NCI-H1105 (cell line): ENCODE measurements at regions not wholly inside any gene's neighbourhood (a gene's known extent, or its start where the extent isn't known, plus 50 kb on each side); places are given as distances from the start of the nearest gene placed in this dataset.
"Not testable (repeated sequence)": the region's sequence is repeated elsewhere in the genome, so short reads cannot be mapped to it uniquely, and the experiment has no call there.

Experiments used
- DNase-seq: peaks from one replicate; lab custom pipeline; 2025; lab: John Stamatoyannopoulos, UW

- no peak for DNase-seq
These were observed 1435.6 kb downstream of the STIM2 start for GRCh38 chr4:28296239-28296638.

DNA sequence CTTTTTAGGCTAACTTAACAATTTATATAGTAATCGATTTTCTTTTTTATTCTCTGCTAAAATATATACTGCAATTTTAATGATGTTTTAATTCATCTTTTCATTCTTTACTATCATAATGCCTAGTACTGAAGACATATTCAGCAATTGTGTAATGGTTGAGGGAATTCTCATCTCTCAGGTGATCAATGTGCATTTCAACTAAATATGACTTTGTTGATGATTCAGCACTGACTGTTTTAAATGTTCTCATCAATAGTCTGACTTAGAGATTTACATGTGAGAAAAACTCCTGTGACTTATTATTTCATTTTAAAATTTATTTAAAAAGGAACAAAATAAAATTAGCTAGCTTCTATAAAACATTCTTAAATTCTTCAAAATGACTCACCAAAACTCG lies 1450.3 kb downstream of the STIM2 start:
- no peak for DNase-seq

DNA sequence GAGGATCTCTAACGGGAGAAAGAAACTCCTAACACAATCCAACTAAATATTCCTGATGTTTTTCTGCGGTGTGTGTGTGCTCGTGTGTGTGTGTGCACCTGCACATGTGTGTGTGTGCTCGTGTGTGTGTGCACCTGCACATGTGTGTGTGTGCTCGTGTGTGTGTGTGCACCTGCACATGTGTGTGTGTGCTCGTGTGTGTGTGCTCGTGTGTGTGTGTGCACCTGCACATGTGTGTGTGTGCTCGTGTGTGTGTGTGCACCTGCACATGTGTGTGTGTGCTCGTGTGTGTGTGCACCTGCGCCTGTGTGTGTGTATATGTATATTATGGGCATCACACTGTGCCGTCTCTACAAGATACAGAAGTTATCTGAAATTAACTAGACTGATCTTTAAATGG lies 1451.9 kb downstream of the STIM2 start:
- DNase-seq, result not testable (repeated sequence)

- no peak for DNase-seq
These were observed 1453.4 kb downstream of the STIM2 start for GRCh38 chr4:28313729-28314713.

GRCh38 chr4:28317221-28317620 lies 1456.6 kb downstream of the STIM2 start:
- no peak for DNase-seq

DNA sequence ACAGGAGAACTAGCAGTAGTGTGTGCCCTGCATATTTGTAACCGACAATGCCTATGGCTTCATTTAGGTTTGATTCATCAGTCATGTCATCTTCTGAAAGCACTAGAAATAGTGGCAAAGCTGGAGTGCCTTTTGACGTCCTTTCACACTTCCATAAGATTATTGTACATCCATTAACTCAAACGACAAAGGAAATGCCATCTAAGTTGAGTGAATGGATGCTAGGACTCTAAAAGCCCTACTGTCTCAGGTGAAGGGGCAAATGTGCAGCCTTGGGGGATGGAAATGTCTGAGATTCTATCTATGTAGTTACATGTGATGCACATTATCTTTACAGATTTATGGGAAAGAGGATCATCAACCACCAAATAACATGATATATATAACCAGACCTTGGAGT lies 1473.6 kb downstream of the STIM2 start:
- DNase-seq, result no peak

DNA sequence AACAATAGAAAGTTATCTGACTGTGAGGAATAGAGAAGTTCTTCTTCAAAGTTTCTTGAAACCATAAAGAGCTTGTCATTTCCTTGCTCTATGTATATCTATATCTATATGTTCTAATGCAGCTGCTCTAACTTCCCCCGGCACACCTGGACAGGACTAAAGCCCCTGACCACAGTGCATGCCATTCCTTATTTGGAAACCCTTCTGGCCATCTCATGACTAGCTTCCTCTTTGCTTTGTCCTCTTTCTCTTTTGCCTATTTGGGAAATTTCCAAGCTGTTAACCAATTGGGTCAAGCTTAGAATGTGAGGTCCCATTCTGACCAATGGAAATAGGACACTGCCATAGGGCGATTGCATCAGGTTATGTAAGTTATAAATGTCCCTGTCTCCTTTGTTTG lies 1481.1 kb downstream of the STIM2 start:
- DNase-seq, result no peak

DNA sequence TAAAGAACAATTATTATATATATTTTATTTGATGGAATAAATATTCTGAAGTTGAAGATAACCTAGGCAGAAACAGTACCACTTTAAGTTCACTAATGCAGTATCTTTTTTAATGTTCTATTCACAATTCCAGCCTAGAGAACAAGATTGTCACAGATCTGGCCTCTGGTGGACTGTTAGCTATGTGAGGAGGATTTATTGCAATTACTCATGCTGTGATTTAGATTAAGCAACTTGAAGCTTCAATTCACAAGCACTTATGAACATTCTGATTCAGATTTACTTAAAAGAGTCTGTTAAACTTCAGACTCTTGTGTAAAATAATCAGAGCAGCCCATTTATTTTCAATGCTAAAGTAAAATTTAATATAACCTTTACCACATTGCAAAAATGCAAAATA lies 1489.8 kb downstream of the STIM2 start:
- no peak for DNase-seq

GRCh38 chr4:28351102-28351501 lies 1490.5 kb downstream of the STIM2 start:
- DNase-seq, result no peak

GRCh38 chr4:28351826-28352225 lies 1491.2 kb downstream of the STIM2 start:
- no peak for DNase-seq

DNA sequence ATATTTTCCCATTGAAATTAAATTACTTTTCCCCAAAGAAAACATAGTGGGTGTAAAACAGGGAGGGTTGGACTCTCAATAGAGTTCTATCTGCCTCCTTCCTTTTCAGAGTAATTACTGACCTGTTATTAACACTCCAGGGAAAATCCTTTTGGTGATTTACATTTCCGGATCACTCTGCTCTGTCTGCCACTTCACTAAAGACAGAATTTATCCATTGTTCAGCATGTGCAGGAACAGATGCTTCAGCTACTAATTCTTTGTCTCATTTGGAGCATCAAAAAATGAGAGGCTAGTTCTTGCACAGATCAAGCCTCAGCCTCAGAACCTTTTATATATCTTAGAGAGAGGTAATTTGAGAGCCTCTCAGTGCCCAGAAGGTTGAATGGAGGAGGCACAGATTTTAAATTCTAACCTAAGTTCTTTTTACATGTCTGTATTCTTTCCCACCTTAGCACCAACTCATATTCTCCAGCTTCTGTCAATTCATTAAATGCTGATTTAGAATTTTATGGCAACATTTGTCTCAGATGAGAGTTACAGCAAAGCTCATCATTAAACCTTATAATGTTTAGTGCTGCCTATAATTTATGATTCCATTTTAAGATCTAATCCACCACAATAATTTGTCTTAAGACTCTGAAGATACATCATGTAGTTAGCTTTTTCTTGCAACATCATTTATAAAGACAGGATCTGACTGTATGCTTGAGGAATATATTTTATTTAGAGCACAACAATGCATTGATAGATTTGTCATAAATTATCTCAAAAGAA lies 1494.4 kb downstream of the STIM2 start:
- no peak for DNase-seq

DNA sequence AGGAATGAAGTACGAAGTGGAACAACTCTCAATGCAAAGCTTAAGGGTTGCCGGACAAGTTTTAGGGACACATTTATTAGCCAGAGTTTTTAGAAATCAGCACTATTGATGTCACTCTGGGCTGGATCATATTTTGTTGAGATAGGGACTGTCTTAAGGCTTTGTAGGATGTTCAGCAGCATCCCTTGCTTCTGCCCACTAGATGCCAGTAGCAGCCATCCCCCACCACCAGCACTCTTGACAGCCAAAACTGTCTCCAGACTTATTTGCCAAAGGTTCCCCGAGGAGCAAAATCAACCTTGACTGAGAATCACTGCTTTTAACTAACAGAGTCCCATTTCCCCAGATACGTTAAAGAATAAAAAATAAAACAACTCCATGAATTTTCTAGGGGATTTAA lies 1497.3 kb downstream of the STIM2 start:
- DNase-seq, result no peak

DNA sequence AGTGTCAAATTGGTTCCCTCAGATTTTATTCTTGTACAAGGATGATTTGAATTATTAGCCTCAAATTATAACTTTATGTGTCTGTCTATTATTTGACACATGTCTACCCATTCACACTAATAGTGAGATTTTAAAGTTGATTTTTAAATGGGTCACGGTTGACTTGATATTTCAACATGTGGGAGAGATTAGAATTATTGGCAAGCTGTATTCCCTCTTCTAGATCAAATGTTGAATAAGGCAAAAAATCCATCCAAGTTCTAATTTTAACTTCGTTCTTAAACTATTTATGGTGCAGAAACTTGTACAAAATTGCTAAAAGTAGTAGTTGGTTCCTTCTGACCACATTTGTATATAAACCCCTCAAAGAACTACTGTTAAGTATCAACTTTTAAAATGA lies 1498.0 kb downstream of the STIM2 start:
- no peak for DNase-seq

- no peak for DNase-seq
These were observed 1500.0 kb downstream of the STIM2 start for GRCh38 chr4:28360681-28361080.

- DNase-seq, result no peak
These were observed 1501.5 kb downstream of the STIM2 start for GRCh38 chr4:28362169-28362568.

GRCh38 chr4:28369499-28369898 lies 1508.9 kb downstream of the STIM2 start:
- DNase-seq, result no peak

- no peak for DNase-seq
These were observed 1512.5 kb downstream of the STIM2 start for GRCh38 chr4:28373191-28373590.

DNA sequence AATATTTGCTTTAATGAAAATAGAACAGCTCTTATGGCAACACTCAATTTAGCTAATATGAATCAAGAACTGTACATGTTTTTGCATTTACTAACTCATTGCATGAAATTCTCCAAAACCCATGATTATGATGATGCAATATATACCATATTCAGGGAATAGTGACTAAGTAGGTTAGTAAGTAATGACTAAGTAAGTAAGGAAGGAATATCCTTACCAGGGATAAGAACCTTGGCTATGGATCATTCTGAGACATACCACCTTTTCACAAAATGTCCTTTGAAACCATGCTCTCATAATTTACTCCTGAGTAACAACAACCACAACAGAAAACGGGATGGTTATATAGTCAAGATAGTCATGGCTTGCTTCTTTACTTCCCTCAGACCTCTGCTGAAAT lies 1513.0 kb downstream of the STIM2 start:
- no peak for DNase-seq

DNA sequence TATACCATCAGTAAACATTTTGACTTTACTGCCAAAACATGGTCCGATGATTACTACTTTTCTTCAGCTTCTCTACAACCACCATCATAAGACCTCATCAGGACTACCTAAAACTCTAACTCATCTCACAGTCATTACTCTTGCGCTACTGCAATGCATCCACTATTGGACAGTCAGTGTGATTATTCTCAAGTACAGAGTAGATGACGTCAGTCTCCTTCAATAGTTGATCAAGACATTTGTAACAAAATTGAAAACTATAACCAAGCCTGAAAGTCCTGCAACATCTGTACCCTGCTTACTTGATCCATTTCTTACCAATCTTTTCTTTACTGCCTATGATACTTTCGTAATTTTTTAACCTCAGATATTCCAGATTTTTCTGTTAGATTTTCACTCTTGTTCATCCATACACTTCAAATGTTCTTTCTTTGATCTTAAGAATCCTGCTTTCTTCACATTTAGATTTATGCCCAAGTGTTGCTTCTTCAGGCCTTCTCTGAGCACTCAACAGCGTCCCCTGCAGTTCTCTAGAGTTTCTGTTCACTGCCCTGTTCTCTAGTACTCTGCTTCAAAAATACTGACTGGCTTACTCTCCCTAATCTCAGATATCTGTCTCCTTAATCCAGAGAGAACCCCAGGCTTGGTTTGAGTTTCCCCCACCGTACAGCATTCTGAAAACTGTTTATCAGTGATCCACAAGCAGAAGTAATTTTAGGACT lies 1517.6 kb downstream of the STIM2 start:
- DNase-seq, result no peak

DNA sequence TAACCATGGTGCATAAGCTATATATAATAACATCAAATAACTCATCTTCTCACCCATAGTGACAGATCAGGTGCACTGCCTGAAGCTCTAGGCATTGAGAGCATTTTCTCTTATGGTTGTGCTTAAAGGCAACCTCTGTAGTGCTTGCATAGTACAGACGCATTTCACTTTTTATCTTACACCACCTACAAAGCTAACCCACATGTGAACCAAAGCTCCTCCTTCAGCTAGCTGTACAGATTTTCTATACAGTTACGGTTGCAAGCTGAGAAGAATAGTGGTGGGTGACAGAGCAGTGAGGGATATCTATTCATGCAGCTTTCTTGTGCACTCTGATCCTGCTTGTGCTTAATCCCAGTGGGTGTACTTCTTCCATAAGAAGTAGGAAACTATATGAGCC lies 1525.2 kb downstream of the STIM2 start:
- DNase-seq, result no peak

GRCh38 chr4:28386776-28387175 lies 1526.1 kb downstream of the STIM2 start:
- DNase-seq, result no peak

GRCh38 chr4:28388471-28388870 lies 1527.8 kb downstream of the STIM2 start:
- no peak for DNase-seq
